Upper lobe of left lung (tissue), 4 donors: ENCODE measurements at regions not wholly inside any gene's neighbourhood (a gene's known extent, or its start where the extent isn't known, plus 50 kb on each side); places are given as distances from the start of the nearest gene placed in this dataset.

ENCODE experiments used
- EP300 ChIP-seq, 4 donors: sonication (generic); formaldehyde crosslinking; IDR thresholded peaks; one replicate each; pipeline ENCODE4 v1.5.1; 2017; ENCODE audit warnings: antibody characterized with exemption in 4 of 4, control low read depth in 2 of 4
- POLR2A ChIP-seq, 4 donors: fragments of 450-650 bp; IDR thresholded peaks; one replicate each; pipeline ENCODE4 v1.5.1; 2016 to 2017; ENCODE audit warnings: antibody characterized with exemption in 4 of 4, mild to moderate bottlenecking in 2 of 4
- POLR2AphosphoS5 ChIP-seq, 2 donors: sonication (generic); formaldehyde crosslinking; IDR thresholded peaks; one replicate each; pipeline ENCODE4 v1.5.1; 2017; ENCODE audit warnings: antibody characterized with exemption in 2 of 2
- TF ChIP-seq, protein P1 (sequence below), 6 experiments: fragments of 450-650 bp in 4 of 6; fragments of 200-600 bp in 2 of 6; sonication (generic) in 2 of 6; IDR thresholded peaks; one replicate each; pipeline ENCODE4 v1.5.1; 2016 to 2019; ENCODE audit warnings: antibody characterized with exemption in 6 of 6

DNA sequence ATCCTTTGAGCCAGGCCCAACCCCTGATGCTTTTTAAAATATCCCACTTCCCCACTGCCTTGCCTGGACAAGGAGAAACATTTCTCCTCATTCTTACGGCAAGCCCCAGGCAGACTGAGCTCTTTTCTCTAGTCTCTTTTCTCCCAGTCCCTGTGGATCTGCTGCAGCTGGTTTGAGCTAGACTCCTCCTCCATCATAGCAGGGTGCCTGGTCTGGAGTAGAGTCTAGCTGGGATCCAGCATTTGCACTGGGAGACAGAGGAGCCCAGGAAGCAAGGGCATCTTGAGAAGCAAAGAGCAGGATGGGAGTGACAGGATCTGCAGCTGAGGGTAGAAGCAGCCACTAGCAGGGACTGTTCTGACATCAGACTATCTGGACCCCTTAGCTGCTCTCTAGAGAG, 562.3 kb upstream of the COBL start:
- TF ChIP-seq POLR2AphosphoS5 (IDR thresholded peaks at IDR 0.05) (no peak), EP300 (IDR thresholded peaks at IDR 0.05) (no peak), POLR2A (IDR thresholded peaks at IDR 0.05) (no peak)
- TF ChIP-seq, protein P1, sequence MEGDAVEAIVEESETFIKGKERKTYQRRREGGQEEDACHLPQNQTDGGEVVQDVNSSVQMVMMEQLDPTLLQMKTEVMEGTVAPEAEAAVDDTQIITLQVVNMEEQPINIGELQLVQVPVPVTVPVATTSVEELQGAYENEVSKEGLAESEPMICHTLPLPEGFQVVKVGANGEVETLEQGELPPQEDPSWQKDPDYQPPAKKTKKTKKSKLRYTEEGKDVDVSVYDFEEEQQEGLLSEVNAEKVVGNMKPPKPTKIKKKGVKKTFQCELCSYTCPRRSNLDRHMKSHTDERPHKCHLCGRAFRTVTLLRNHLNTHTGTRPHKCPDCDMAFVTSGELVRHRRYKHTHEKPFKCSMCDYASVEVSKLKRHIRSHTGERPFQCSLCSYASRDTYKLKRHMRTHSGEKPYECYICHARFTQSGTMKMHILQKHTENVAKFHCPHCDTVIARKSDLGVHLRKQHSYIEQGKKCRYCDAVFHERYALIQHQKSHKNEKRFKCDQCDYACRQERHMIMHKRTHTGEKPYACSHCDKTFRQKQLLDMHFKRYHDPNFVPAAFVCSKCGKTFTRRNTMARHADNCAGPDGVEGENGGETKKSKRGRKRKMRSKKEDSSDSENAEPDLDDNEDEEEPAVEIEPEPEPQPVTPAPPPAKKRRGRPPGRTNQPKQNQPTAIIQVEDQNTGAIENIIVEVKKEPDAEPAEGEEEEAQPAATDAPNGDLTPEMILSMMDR (IDR thresholded peaks at IDR 0.05) = no peak
